ENCODE measurements at regions not wholly inside any gene's neighbourhood (a gene's known extent, or its start where the extent isn't known, plus 50 kb on each side); places are given as distances from the start of the nearest gene placed in this dataset.

- peak; percentile 72 for ATAC-seq
- intact Hi-C loops (cut with DNase I), result no loop called here
- H3K4me1 ChIP-seq, result no peaks in the 10 kb centered on the region
- H3K9me3 ChIP-seq, result no peaks in the 10 kb centered on the region
- H3K4me3 ChIP-seq, result no peak overlapping the region
- DNase-seq, result no peak
- no peaks in the 10 kb centered on the region for H3K36me3 ChIP-seq
- no peaks in the 10 kb centered on the region for H3K27me3 ChIP-seq
- no peak for TF ChIP-seq CTCF (IDR thresholded peaks at IDR 0.05)
- H3K27ac ChIP-seq, result no peak overlapping the region
These were observed 324.1 kb upstream of the FLRT2 start for GRCh38 chr14:85205875-85206274.

- Histone ChIP-seq H3K4me3 (no peak overlapping the region), H3K27ac (no peak overlapping the region), H3K36me3 (no peaks in the 10 kb centered on the region), H3K4me1 (no peaks in the 10 kb centered on the region), H3K27me3 (no peaks in the 10 kb centered on the region), H3K9me3 (no peaks in the 10 kb centered on the region)
- ATAC-seq, result no peak
- no peak for DNase-seq
- no peak for TF ChIP-seq CTCF (IDR thresholded peaks at IDR 0.05)
- intact Hi-C loops (cut with DNase I), result no loop called here
These were observed 315.5 kb upstream of the FLRT2 start for GRCh38 chr14:85214471-85214870.

GRCh38 chr14:85217412-85217811, 312.5 kb upstream of the FLRT2 start:
- no peaks in the 10 kb centered on the region for H3K36me3 ChIP-seq
- H3K4me3 ChIP-seq, result no peak overlapping the region
- TF ChIP-seq CTCF (IDR thresholded peaks at IDR 0.05), result no peak
- H3K27me3 ChIP-seq, result no peaks in the 10 kb centered on the region
- H3K4me1 ChIP-seq, result no peaks in the 10 kb centered on the region
- no peak for DNase-seq
- no peak for ATAC-seq
- no peak overlapping the region for H3K27ac ChIP-seq
- H3K9me3 ChIP-seq, result no peaks in the 10 kb centered on the region
- intact Hi-C loops (cut with DNase I), result no loop called here

GRCh38 chr14:85218982-85219381, 311.0 kb upstream of the FLRT2 start:
- intact Hi-C loops (cut with DNase I), result no loop called here
- no peak for DNase-seq
- H3K9me3 ChIP-seq, result no peaks in the 10 kb centered on the region
- H3K4me1 ChIP-seq, result no peaks in the 10 kb centered on the region
- no peak for TF ChIP-seq CTCF (IDR thresholded peaks at IDR 0.05)
- no peaks in the 10 kb centered on the region for H3K36me3 ChIP-seq
- H3K4me3 ChIP-seq, result no peak overlapping the region
- H3K27ac ChIP-seq, result no peak overlapping the region
- ATAC-seq, result no peak
- no peaks in the 10 kb centered on the region for H3K27me3 ChIP-seq

GRCh38 chr14:85221832-85222231, 308.1 kb upstream of the FLRT2 start:
- no peaks in the 10 kb centered on the region for H3K4me1 ChIP-seq
- H3K4me3 ChIP-seq, result no peak overlapping the region
- TF ChIP-seq CTCF (IDR thresholded peaks at IDR 0.05), result no peak
- no peaks in the 10 kb centered on the region for H3K27me3 ChIP-seq
- no peaks in the 10 kb centered on the region for H3K36me3 ChIP-seq
- no peak for ATAC-seq
- intact Hi-C loops (cut with DNase I), result no loop called here
- no peaks in the 10 kb centered on the region for H3K9me3 ChIP-seq
- no peak overlapping the region for H3K27ac ChIP-seq
- DNase-seq, result no peak

GRCh38 chr14:85222341-85222740, 307.6 kb upstream of the FLRT2 start:
- Histone ChIP-seq H3K9me3 (no peaks in the 10 kb centered on the region), H3K27me3 (no peaks in the 10 kb centered on the region), H3K27ac (no peak overlapping the region), H3K4me3 (no peak overlapping the region), H3K4me1 (no peaks in the 10 kb centered on the region), H3K36me3 (no peaks in the 10 kb centered on the region)
- TF ChIP-seq CTCF (IDR thresholded peaks at IDR 0.05), result no peak
- no peak for DNase-seq
- intact Hi-C loops (cut with DNase I), result no loop called here
- ATAC-seq, result no peak
